ENCODE measurements at regions not wholly inside any gene's neighbourhood (a gene's known extent, or its start where the extent isn't known, plus 50 kb on each side); places are given as distances from the start of the nearest gene placed in this dataset.

DNA sequence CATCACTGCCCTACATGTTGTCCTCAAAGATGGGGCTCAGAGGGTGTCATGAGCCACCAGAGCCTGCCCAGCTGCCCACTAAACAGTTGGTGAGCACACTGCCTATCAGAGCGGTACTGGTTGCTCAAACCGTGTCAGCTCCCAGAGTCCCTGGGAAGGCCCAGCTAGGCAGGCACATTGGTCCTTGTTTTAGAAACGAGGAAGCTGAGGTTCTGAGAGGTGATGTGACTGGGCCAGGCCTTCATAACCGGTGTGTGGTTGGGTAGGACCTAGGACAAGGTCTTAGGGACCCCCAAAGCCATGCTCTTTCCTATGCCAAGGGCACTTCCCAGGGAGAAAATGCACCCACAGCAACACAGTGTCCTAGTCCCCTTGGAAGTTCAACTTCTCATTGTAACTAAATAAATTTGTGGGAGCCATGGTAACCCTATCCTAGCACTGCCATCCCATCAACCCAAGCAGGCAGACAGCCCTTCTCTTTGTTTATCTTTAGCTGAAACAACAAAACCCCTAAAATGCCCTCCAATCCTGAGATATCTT, 174.7 kb upstream of the PDE1C start (continued):
- TF ChIP-seq, protein P1, sequence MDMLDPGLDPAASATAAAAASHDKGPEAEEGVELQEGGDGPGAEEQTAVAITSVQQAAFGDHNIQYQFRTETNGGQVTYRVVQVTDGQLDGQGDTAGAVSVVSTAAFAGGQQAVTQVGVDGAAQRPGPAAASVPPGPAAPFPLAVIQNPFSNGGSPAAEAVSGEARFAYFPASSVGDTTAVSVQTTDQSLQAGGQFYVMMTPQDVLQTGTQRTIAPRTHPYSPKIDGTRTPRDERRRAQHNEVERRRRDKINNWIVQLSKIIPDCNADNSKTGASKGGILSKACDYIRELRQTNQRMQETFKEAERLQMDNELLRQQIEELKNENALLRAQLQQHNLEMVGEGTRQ (IDR thresholded peaks at IDR 0.05; ENCODE audit: borderline replicate concordance, low read depth, low read length): no peak
- TF ChIP-seq, protein P2, sequence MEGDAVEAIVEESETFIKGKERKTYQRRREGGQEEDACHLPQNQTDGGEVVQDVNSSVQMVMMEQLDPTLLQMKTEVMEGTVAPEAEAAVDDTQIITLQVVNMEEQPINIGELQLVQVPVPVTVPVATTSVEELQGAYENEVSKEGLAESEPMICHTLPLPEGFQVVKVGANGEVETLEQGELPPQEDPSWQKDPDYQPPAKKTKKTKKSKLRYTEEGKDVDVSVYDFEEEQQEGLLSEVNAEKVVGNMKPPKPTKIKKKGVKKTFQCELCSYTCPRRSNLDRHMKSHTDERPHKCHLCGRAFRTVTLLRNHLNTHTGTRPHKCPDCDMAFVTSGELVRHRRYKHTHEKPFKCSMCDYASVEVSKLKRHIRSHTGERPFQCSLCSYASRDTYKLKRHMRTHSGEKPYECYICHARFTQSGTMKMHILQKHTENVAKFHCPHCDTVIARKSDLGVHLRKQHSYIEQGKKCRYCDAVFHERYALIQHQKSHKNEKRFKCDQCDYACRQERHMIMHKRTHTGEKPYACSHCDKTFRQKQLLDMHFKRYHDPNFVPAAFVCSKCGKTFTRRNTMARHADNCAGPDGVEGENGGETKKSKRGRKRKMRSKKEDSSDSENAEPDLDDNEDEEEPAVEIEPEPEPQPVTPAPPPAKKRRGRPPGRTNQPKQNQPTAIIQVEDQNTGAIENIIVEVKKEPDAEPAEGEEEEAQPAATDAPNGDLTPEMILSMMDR (IDR thresholded peaks at IDR 0.05 in 2 of 3, conservative IDR thresholded peaks at IDR 0.05 in 1 of 3; ENCODE audit: control insufficient read depth in 2 of 3, extremely low read depth in 1 of 3, insufficient read depth in 1 of 3, low read depth in 3 of 3, low read length in 3 of 3): no peak
- TF ChIP-seq, protein P3, sequence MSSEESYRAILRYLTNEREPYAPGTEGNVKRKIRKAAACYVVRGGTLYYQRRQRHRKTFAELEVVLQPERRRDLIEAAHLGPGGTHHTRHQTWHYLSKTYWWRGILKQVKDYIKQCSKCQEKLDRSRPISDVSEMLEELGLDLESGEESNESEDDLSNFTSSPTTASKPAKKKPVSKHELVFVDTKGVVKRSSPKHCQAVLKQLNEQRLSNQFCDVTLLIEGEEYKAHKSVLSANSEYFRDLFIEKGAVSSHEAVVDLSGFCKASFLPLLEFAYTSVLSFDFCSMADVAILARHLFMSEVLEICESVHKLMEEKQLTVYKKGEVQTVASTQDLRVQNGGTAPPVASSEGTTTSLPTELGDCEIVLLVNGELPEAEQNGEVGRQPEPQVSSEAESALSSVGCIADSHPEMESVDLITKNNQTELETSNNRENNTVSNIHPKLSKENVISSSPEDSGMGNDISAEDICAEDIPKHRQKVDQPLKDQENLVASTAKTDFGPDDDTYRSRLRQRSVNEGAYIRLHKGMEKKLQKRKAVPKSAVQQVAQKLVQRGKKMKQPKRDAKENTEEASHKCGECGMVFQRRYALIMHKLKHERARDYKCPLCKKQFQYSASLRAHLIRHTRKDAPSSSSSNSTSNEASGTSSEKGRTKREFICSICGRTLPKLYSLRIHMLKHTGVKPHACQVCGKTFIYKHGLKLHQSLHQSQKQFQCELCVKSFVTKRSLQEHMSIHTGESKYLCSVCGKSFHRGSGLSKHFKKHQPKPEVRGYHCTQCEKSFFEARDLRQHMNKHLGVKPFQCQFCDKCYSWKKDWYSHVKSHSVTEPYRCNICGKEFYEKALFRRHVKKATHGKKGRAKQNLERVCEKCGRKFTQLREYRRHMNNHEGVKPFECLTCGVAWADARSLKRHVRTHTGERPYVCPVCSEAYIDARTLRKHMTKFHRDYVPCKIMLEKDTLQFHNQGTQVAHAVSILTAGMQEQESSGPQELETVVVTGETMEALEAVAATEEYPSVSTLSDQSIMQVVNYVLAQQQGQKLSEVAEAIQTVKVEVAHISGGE (CRISPR knock-in tag; IDR thresholded peaks at IDR 0.05): no peak
- no peak for TF ChIP-seq HDAC6 (IDR thresholded peaks at IDR 0.05; ENCODE audit: unreplicated experiment)
- TF ChIP-seq BRCA1 (IDR thresholded peaks at IDR 0.05; ENCODE audit: low read depth, low read length): no peak
- no peak for TF ChIP-seq SUPT20H (IDR thresholded peaks at IDR 0.05; ENCODE audit: borderline replicate concordance, control insufficient read depth, low read depth, low read length)
- TF ChIP-seq TARDBP (IDR thresholded peaks at IDR 0.05; ENCODE audit: borderline replicate concordance): no peak
- TF ChIP-seq, protein P4, sequence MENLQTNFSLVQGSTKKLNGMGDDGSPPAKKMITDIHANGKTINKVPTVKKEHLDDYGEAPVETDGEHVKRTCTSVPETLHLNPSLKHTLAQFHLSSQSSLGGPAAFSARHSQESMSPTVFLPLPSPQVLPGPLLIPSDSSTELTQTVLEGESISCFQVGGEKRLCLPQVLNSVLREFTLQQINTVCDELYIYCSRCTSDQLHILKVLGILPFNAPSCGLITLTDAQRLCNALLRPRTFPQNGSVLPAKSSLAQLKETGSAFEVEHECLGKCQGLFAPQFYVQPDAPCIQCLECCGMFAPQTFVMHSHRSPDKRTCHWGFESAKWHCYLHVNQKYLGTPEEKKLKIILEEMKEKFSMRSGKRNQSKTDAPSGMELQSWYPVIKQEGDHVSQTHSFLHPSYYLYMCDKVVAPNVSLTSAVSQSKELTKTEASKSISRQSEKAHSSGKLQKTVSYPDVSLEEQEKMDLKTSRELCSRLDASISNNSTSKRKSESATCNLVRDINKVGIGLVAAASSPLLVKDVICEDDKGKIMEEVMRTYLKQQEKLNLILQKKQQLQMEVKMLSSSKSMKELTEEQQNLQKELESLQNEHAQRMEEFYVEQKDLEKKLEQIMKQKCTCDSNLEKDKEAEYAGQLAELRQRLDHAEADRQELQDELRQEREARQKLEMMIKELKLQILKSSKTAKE (IDR thresholded peaks at IDR 0.05; ENCODE audit: low read depth, poor library complexity, severe bottlenecking): no peak
